A549 (cell line): ENCODE measurements at regions not wholly inside any gene's neighbourhood (a gene's known extent, or its start where the extent isn't known, plus 50 kb on each side); places are given as distances from the start of the nearest gene placed in this dataset.

Source experiments
- ATAC-seq, 2 experiments: fragments of 200-7000 bp in 1 of 2; fragments of >200 bp in 1 of 2; cut with Nextera tagmentation in 1 of 2; cut with Tn5 transposase in 1 of 2; 3 replicates each; pipeline versions ENCODE4 v1.8.0 to v1.9.1; 2018 to 2020; ENCODE audit warnings: mild to moderate bottlenecking in 1 of 2, moderate library complexity in 1 of 2
- CTCF ChIA-PET: fragments of 300-600 bp; sonication (Branson Sonifier 250); formaldehyde crosslinking; extraction: SDS; loops from one replicate; lab custom pipeline; 2021; ENCODE audit warnings: antibody characterized with exemption, inconsistent platforms; lab: Yijun Ruan, JAX
- POLR2A ChIA-PET: fragments of 350-600 bp; formaldehyde crosslinking; extraction: SDS; loops from one replicate; lab custom pipeline; 2021; ENCODE audit warnings: antibody characterized with exemption, inconsistent platforms; lab: Yijun Ruan, JAX
- DNase-seq, 2 experiments: peaks; one replicate each; pipeline versions ENCODE4 v3.0.0 to v3.0.0-alpha.2; 2011 to 2016; ENCODE audit warnings: low read depth in 1 of 2, low spot score in 1 of 2
- FAIRE-seq: peaks from 2 replicates; lab custom pipeline; 2011; peaks lifted over from hg19 to GRCh38; lab: Jason Lieb, UNC
- H3K27ac ChIP-seq, 2 experiments: fragments of >200 bp; sonication (Bioruptor Twin); formaldehyde crosslinking; 3 replicates each; pipeline ENCODE4 v1.5.1; 2016 to 2017
- H3K4me1 ChIP-seq: fragments of >200 bp; sonication (Bioruptor Twin); formaldehyde crosslinking; 3 replicates; pipeline ENCODE4 v1.6.1; 2016
- H3K4me2 ChIP-seq: fragments of >200 bp; sonication (Bioruptor Twin); formaldehyde crosslinking; 3 replicates; pipeline ENCODE4 v1.6.1; 2016
- H3K4me3 ChIP-seq: fragments of >200 bp; sonication (Bioruptor Twin); formaldehyde crosslinking; 3 replicates; pipeline ENCODE4 v1.5.1; 2016
- H3K9me3 ChIP-seq: fragments of >200 bp; sonication (Bioruptor Twin); formaldehyde crosslinking; 3 replicates; pipeline ENCODE4 v1.6.1; 2016
- ATOH8 ChIP-seq: fragments of 250-450 bp; sonication (Bioruptor Pico); IDR thresholded peaks from 2 replicates; pipeline ENCODE4 v1.5.0; 2020; ENCODE audit warnings: low read depth, mild to moderate bottlenecking, moderate library complexity
- CBX2 ChIP-seq: fragments of 200-600 bp; sonication (generic); IDR thresholded peaks from 2 replicates; pipeline ENCODE4 v1.6.1; 2016; ENCODE audit warnings: low read depth, mild to moderate bottlenecking, borderline replicate concordance
- CEBPB ChIP-seq, 2 experiments: fragments of >200 bp in 1 of 2; sonication (Bioruptor Twin) in 1 of 2; formaldehyde crosslinking in 1 of 2; IDR thresholded peaks; 2 replicates each; pipeline ENCODE4 v1.6.1; 2012 to 2016
- EHMT2 ChIP-seq: fragments of 200-600 bp; sonication (generic); IDR thresholded peaks from 2 replicates; pipeline ENCODE4 v1.6.1; 2016; ENCODE audit warnings: antibody characterized with exemption, low read depth, mild to moderate bottlenecking, moderate library complexity
- EP300 ChIP-seq, 2 experiments: fragments of >200 bp; sonication (Bioruptor Twin); formaldehyde crosslinking; IDR thresholded peaks; 2 replicates in 1 of 2; 3 replicates in 1 of 2; pipeline ENCODE4 v1.6.1; 2016 to 2017
- GATA3 ChIP-seq: IDR thresholded peaks from 2 replicates; pipeline ENCODE4 v1.6.1; 2012; ENCODE audit warnings: borderline replicate concordance
- HMGXB4 ChIP-seq: fragments of 250-450 bp; sonication (Bioruptor Pico); IDR thresholded peaks from 2 replicates; pipeline ENCODE4 v1.5.0; 2021; ENCODE audit warnings: mild to moderate bottlenecking, moderate library complexity, borderline replicate concordance
- HOXA7 ChIP-seq: fragments of 250-450 bp; sonication (Bioruptor Pico); IDR thresholded peaks from 2 replicates; pipeline ENCODE4 v1.5.0; 2020; ENCODE audit warnings: mild to moderate bottlenecking, moderate library complexity
- HOXB13 ChIP-seq: fragments of 250-450 bp; sonication (Bioruptor Pico); IDR thresholded peaks from 2 replicates; pipeline ENCODE4 v1.5.0; 2020; ENCODE audit warnings: low read depth, mild to moderate bottlenecking, moderate library complexity
- HOXB5 ChIP-seq: fragments of 250-450 bp; sonication (Bioruptor Pico); IDR thresholded peaks from 2 replicates; pipeline ENCODE4 v1.5.0; 2020; ENCODE audit warnings: mild to moderate bottlenecking, moderate library complexity
- JUNB ChIP-seq: fragments of >200 bp; sonication (Bioruptor Twin); formaldehyde crosslinking; IDR thresholded peaks from 2 replicates; pipeline ENCODE4 v1.6.1; 2016
- KDM1A ChIP-seq: fragments of 200-600 bp; sonication (generic); IDR thresholded peaks from 2 replicates; pipeline ENCODE4 v1.6.1; 2016; ENCODE audit warnings: low read depth, mild to moderate bottlenecking
- KDM5A ChIP-seq: fragments of 200-600 bp; sonication (generic); IDR thresholded peaks from 2 replicates; pipeline ENCODE4 v1.6.1; 2016; ENCODE audit warnings: antibody characterized with exemption, mild to moderate bottlenecking
- MAFK ChIP-seq: fragments of 450-650 bp; IDR thresholded peaks from 2 replicates; pipeline ENCODE4 v1.6.1; 2014; ENCODE audit not compliant: partially characterized antibody
- MAZ ChIP-seq: fragments of 150-350 bp; IDR thresholded peaks from 2 replicates; pipeline ENCODE4 v1.6.1; 2014; ENCODE audit warnings: antibody characterized with exemption, low read depth, low read length, borderline replicate concordance
- POLR2A ChIP-seq: IDR thresholded peaks from 2 replicates; pipeline ENCODE4 v1.6.1; 2012; ENCODE audit warnings: mild to moderate bottlenecking, low read length
- RAD21 ChIP-seq, 2 experiments: fragments of >200 bp in 1 of 2; sonication (Bioruptor Twin) in 1 of 2; formaldehyde crosslinking in 1 of 2; IDR thresholded peaks in 1 of 2; conservative IDR thresholded peaks in 1 of 2; 2 replicates in 1 of 2; 3 replicates in 1 of 2; pipeline ENCODE4 v1.6.1; 2012 to 2018; ENCODE audit warnings: inconsistent platforms in 1 of 2
- RCOR1 ChIP-seq: fragments of 150-350 bp; IDR thresholded peaks from 2 replicates; pipeline ENCODE4 v1.6.1; 2014; ENCODE audit warnings: antibody characterized with exemption, low read length, low read depth
- REST ChIP-seq: fragments of 200-600 bp; sonication (generic); IDR thresholded peaks from 2 replicates; pipeline ENCODE4 v1.6.1; 2016; ENCODE audit warnings: antibody characterized with exemption, mild to moderate bottlenecking, moderate library complexity
- RNF2 ChIP-seq: fragments of 200-600 bp; sonication (generic); IDR thresholded peaks from 2 replicates; pipeline ENCODE4 v1.6.1; 2016; ENCODE audit warnings: low read depth, mild to moderate bottlenecking, antibody characterized with exemption, moderate library complexity, borderline replicate concordance
- SREBF2 ChIP-seq: fragments of 450-650 bp; IDR thresholded peaks from 2 replicates; pipeline ENCODE4 v1.6.1; 2014; ENCODE audit warnings: mild to moderate bottlenecking, moderate library complexity
- TP53 ChIP-seq: fragments of 250-450 bp; sonication (Bioruptor Pico); IDR thresholded peaks from 2 replicates; pipeline ENCODE4 v1.5.0; 2021; ENCODE audit warnings: mild to moderate bottlenecking, moderate library complexity
- USF2 ChIP-seq: fragments of 450-650 bp; IDR thresholded peaks from 2 replicates; pipeline ENCODE4 v1.6.1; 2014; ENCODE audit warnings: antibody characterized with exemption
- ZC3H11A ChIP-seq: fragments of 450-650 bp; IDR thresholded peaks from 2 replicates; pipeline ENCODE4 v1.6.1; 2014; ENCODE audit warnings: antibody characterized with exemption, mild to moderate bottlenecking
- ZFP36 ChIP-seq: fragments of 450-650 bp; IDR thresholded peaks from 2 replicates; pipeline ENCODE4 v1.6.1; 2014; ENCODE audit warnings: borderline replicate concordance; ENCODE audit not compliant: partially characterized antibody
- ZNF302 ChIP-seq: fragments of 250-450 bp; sonication (Bioruptor Pico); IDR thresholded peaks from 2 replicates; pipeline ENCODE4 v1.9.0; 2021; ENCODE audit warnings: inconsistent platforms, mild to moderate bottlenecking, moderate library complexity
- ZSCAN20 ChIP-seq: fragments of 250-450 bp; sonication (Bioruptor Pico); IDR thresholded peaks from 2 replicates; pipeline ENCODE4 v1.8.0; 2022; ENCODE audit warnings: mild to moderate bottlenecking, moderate library complexity
- WGBS: methylation state at CpG from one replicate; pipeline ENCODE4 v1.1.6; 2017; ENCODE audit errors: missing lambda C conversion rate; 5-methylcytosine and 5-hydroxymethylcytosine counted together

GRCh38 chr5:130528474-130528873 lies 624.2 kb downstream of the CHSY3 start:
- POLR2A ChIA-PET: no interaction called here
- FAIRE-seq (no peak), DNase-seq (peak in 1 of 2 experiments; percentile 35), ATAC-seq (peak; percentile 82 to 86)
- CTCF ChIA-PET: no interaction called here
- Histone ChIP-seq H3K4me2 (0 out of 3 replicates have a peak overlapping the region, but pooled peaks have one; percentile 11), H3K9me3 (no peaks in the 10 kb centered on the region), H3K4me1 (peaks cover 31% of the 10 kb centered on the region), H3K4me3 (no peak overlapping the region), H3K27ac (peak overlapping the region; percentile 53 to 75)
- TF ChIP-seq EP300 (IDR thresholded peaks at IDR 0.05) (no peak), MAFK (peak; percentile 69), KDM5A (no peak)

GRCh38 chr5:130526708-130527107 lies 622.4 kb downstream of the CHSY3 start:
- Histone ChIP-seq H3K4me2 (peak overlapping the region; percentile 55), H3K9me3 (no peaks in the 10 kb centered on the region), H3K27ac (peak overlapping the region; percentile 1 to 43; a peak in 3 of 6 replicates), H3K4me3 (no peak overlapping the region), H3K4me1 (peaks cover 31% of the 10 kb centered on the region)
- DNase-seq: peak in 1 of 2 experiments; percentile 78
- ATAC-seq: peak; percentile 39 to 83; a peak in 4 of 6 replicates
- ChIA-PET POLR2A (no interaction called here), CTCF (no interaction called here)
- no peak for FAIRE-seq
- WGBS: 11% methylated on average over 3 of the region's 3 CpGs
- TF ChIP-seq ZSCAN20 (CRISPR knock-in tag) (no peak), CEBPB (IDR thresholded peaks at IDR 0.05) (0 out of 4 replicates have a peak, but pooled peaks of 1 of the 2 experiments have one; percentile 3), ATOH8 (CRISPR knock-in tag) (no peak), CBX2 (no peak), HOXB5 (CRISPR knock-in tag) (no peak), GATA3 (peak; percentile 61; the same call in 1 of the 2 replicates), RAD21 (conservative IDR thresholded peaks at IDR 0.05 in 1 of 2, IDR thresholded peaks at IDR 0.05 in 1 of 2) (peak; percentile 4 to 26; a peak in 2 of 5 replicates), ZNF302 (CRISPR knock-in tag) (no peak), SREBF2 (no peak), EHMT2 (0 out of 2 replicates have a peak, but pooled peaks have one; percentile 49)
- TF ChIP-seq, all 56 proteins: peak for 4

GRCh38 chr5:130520211-130520610 lies 615.9 kb downstream of the CHSY3 start:
- POLR2A ChIA-PET: no interaction called here
- CTCF ChIA-PET: no interaction called here
- TF ChIP-seq REST (no peak), JUNB (no peak), HMGXB4 (no peak), ATOH8 (CRISPR knock-in tag) (no peak), ZSCAN20 (CRISPR knock-in tag) (no peak), KDM1A (no peak), RNF2 (no peak), POLR2A (no peak), MAZ (no peak), HOXB13 (no peak), TP53 (no peak), USF2 (no peak), RCOR1 (no peak), ZFP36 (no peak), HOXA7 (CRISPR knock-in tag) (no peak), ZC3H11A (no peak)

More at GRCh38 chr5:130520211-130520610, 615.9 kb downstream of the CHSY3 start:
- no peak overlapping the region for H3K27ac ChIP-seq
- ATAC-seq (no peak), DNase-seq (no peak), FAIRE-seq (no peak)
- H3K9me3 ChIP-seq: peaks cover 15% of the 10 kb centered on the region; the same call in 2 of the 3 replicates
- WGBS: 24% methylated on average over 1 of the region's 1 CpG
- H3K4me1 ChIP-seq: peaks cover 9% of the 10 kb centered on the region; the same call in 1 of the 3 replicates
- no peak overlapping the region for H3K4me2 ChIP-seq
- H3K4me3 ChIP-seq: no peak overlapping the region
